ENCODE measurements at regions not wholly inside any gene's neighbourhood (a gene's known extent, or its start where the extent isn't known, plus 50 kb on each side); places are given as distances from the start of the nearest gene placed in this dataset.

DNA sequence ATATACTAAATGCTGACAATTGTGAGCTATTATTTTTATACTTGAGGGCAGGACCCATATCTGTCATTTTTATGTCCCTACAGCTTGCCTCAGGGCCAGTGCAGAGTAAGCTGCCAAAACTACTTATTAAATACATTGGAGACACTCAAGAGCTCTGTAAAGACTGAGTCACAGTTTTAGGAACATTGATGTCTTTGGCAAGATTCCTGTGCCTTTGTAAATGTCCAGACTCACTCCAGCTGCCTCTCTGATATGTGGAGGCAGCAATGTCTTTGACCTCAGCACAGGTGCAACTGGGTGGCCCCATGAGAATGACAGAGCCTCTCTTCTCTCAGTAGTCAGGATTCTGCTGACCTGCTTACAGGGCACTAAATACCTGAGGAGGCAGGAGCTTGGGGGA, 363.2 kb downstream of the OSTF1 start:
- TF ChIP-seq, protein P1, sequence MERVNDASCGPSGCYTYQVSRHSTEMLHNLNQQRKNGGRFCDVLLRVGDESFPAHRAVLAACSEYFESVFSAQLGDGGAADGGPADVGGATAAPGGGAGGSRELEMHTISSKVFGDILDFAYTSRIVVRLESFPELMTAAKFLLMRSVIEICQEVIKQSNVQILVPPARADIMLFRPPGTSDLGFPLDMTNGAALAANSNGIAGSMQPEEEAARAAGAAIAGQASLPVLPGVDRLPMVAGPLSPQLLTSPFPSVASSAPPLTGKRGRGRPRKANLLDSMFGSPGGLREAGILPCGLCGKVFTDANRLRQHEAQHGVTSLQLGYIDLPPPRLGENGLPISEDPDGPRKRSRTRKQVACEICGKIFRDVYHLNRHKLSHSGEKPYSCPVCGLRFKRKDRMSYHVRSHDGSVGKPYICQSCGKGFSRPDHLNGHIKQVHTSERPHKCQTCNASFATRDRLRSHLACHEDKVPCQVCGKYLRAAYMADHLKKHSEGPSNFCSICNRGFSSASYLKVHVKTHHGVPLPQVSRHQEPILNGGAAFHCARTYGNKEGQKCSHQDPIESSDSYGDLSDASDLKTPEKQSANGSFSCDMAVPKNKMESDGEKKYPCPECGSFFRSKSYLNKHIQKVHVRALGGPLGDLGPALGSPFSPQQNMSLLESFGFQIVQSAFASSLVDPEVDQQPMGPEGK (CRISPR knock-in tag; IDR thresholded peaks at IDR 0.05; ENCODE audit: borderline replicate concordance): no peak
- TF ChIP-seq CSDC2 (CRISPR knock-in tag; IDR thresholded peaks at IDR 0.05): no peak
- no peak for TF ChIP-seq ARNTL (CRISPR knock-in tag; IDR thresholded peaks at IDR 0.05; ENCODE audit: borderline replicate concordance, low read depth)
- TF ChIP-seq, protein P2, sequence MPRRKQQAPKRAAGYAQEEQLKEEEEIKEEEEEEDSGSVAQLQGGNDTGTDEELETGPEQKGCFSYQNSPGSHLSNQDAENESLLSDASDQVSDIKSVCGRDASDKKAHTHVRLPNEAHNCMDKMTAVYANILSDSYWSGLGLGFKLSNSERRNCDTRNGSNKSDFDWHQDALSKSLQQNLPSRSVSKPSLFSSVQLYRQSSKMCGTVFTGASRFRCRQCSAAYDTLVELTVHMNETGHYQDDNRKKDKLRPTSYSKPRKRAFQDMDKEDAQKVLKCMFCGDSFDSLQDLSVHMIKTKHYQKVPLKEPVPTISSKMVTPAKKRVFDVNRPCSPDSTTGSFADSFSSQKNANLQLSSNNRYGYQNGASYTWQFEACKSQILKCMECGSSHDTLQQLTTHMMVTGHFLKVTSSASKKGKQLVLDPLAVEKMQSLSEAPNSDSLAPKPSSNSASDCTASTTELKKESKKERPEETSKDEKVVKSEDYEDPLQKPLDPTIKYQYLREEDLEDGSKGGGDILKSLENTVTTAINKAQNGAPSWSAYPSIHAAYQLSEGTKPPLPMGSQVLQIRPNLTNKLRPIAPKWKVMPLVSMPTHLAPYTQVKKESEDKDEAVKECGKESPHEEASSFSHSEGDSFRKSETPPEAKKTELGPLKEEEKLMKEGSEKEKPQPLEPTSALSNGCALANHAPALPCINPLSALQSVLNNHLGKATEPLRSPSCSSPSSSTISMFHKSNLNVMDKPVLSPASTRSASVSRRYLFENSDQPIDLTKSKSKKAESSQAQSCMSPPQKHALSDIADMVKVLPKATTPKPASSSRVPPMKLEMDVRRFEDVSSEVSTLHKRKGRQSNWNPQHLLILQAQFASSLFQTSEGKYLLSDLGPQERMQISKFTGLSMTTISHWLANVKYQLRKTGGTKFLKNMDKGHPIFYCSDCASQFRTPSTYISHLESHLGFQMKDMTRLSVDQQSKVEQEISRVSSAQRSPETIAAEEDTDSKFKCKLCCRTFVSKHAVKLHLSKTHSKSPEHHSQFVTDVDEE (CRISPR knock-in tag; IDR thresholded peaks at IDR 0.05): no peak
- TF ChIP-seq, protein P3, sequence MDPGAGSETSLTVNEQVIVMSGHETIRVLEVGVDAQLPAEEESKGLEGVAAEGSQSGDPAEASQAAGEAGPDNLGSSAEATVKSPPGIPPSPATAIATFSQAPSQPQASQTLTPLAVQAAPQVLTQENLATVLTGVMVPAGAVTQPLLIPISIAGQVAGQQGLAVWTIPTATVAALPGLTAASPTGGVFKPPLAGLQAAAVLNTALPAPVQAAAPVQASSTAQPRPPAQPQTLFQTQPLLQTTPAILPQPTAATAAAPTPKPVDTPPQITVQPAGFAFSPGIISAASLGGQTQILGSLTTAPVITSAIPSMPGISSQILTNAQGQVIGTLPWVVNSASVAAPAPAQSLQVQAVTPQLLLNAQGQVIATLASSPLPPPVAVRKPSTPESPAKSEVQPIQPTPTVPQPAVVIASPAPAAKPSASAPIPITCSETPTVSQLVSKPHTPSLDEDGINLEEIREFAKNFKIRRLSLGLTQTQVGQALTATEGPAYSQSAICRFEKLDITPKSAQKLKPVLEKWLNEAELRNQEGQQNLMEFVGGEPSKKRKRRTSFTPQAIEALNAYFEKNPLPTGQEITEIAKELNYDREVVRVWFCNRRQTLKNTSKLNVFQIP (CRISPR knock-in tag; IDR thresholded peaks at IDR 0.05; ENCODE audit: borderline replicate concordance, low read depth): no peak
- TF ChIP-seq OSR1 (CRISPR knock-in tag; IDR thresholded peaks at IDR 0.05): no peak
- no peak for TF ChIP-seq ZFP30 (CRISPR knock-in tag; IDR thresholded peaks at IDR 0.05)
- TF ChIP-seq ZFP3 (CRISPR knock-in tag; IDR thresholded peaks at IDR 0.05): no peak
- TF ChIP-seq ZC3H10 (CRISPR knock-in tag; IDR thresholded peaks at IDR 0.05): no peak
- no peak for TF ChIP-seq PPARA (CRISPR knock-in tag; IDR thresholded peaks at IDR 0.05; ENCODE audit: borderline replicate concordance)
- TF ChIP-seq RARB (CRISPR knock-in tag; IDR thresholded peaks at IDR 0.05): no peak
- TF ChIP-seq, protein P4, sequence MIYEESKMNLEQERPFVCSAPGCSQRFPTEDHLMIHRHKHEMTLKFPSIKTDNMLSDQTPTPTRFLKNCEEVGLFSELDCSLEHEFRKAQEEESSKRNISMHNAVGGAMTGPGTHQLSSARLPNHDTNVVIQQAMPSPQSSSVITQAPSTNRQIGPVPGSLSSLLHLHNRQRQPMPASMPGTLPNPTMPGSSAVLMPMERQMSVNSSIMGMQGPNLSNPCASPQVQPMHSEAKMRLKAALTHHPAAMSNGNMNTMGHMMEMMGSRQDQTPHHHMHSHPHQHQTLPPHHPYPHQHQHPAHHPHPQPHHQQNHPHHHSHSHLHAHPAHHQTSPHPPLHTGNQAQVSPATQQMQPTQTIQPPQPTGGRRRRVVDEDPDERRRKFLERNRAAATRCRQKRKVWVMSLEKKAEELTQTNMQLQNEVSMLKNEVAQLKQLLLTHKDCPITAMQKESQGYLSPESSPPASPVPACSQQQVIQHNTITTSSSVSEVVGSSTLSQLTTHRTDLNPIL (CRISPR knock-in tag; IDR thresholded peaks at IDR 0.05; ENCODE audit: low read depth): no peak
- no peak for TF ChIP-seq ZNF565 (CRISPR knock-in tag; conservative IDR thresholded peaks at IDR 0.05; ENCODE audit: low read depth)
- TF ChIP-seq BACH2 (CRISPR knock-in tag; IDR thresholded peaks at IDR 0.05; ENCODE audit: borderline replicate concordance): no peak

Measured in SK-N-SH treated with all-trans-retinoic acid at 6 μM for 48 hours (cell line).